ENCODE measurements at regions not wholly inside any gene's neighbourhood (a gene's known extent, or its start where the extent isn't known, plus 50 kb on each side); places are given as distances from the start of the nearest gene placed in this dataset.

DNA sequence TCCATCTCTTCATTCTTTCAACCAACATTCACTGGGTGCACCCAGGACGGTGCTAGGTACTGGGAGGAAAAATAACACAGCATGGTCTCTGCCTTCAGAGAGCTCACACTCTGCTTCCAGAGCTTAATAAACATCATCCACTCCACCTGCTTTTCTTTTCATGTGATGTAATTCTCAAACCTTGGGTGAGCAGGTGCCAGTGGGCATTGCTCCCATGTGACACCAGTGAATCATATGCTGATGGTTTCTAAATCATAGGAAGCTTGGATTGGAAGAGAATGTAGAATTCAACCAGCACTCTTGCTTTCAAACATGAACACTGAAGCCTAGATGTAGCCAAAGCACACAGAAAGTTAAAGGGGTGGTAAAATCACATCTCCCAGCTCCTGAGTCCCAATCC lies 189.8 kb downstream of the FOXA2 start:
- H3K9me3 ChIP-seq = no peaks in the 10 kb centered on the region
- TF ChIP-seq, protein P1, sequence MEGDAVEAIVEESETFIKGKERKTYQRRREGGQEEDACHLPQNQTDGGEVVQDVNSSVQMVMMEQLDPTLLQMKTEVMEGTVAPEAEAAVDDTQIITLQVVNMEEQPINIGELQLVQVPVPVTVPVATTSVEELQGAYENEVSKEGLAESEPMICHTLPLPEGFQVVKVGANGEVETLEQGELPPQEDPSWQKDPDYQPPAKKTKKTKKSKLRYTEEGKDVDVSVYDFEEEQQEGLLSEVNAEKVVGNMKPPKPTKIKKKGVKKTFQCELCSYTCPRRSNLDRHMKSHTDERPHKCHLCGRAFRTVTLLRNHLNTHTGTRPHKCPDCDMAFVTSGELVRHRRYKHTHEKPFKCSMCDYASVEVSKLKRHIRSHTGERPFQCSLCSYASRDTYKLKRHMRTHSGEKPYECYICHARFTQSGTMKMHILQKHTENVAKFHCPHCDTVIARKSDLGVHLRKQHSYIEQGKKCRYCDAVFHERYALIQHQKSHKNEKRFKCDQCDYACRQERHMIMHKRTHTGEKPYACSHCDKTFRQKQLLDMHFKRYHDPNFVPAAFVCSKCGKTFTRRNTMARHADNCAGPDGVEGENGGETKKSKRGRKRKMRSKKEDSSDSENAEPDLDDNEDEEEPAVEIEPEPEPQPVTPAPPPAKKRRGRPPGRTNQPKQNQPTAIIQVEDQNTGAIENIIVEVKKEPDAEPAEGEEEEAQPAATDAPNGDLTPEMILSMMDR (IDR thresholded peaks at IDR 0.05) = no peak

DNA sequence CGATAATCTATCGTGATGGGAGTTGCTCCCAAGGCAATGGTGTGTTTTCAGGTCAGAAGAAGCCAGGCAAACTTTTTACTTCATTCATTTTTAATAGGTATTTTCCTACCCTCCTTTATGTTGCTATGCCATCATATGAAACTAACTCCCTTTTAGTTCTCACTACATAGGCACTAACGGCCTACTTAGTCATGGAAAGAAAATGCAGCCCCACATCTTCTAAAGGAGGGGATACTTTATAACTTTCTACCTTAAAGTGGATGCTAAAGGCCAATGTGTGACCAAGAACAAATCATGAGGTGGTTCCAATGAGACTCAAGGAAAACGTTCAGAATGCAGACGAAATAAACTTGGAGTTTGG lies 193.8 kb downstream of the FOXA2 start:
- DNase-seq = no peak
- no peaks in the 10 kb centered on the region for H3K36me3 ChIP-seq
- no peaks in the 10 kb centered on the region for H3K9me3 ChIP-seq
- intact Hi-C loops (cut with DNase I; ENCODE audit: low total_unique reads) = no loop called here
- H3K4me3 ChIP-seq = no peak overlapping the region
- H3K4me1 ChIP-seq = no peaks in the 10 kb centered on the region
- H3K27me3 ChIP-seq = peaks cover 0 to 8% of the 10 kb centered on the region in 2 donors
- TF ChIP-seq, protein P1 (IDR thresholded peaks at IDR 0.05) = no peak
- no peak overlapping the region for H3K27ac ChIP-seq

More for the DNA sequence above, 189.8 kb downstream of the FOXA2 start:
- H3K4me3 ChIP-seq = no peak overlapping the region
- no peaks in the 10 kb centered on the region for H3K4me1 ChIP-seq
- peaks cover 0 to 6% of the 10 kb centered on the region in 2 donors for H3K27me3 ChIP-seq
- DNase-seq = no peak
- H3K27ac ChIP-seq = no peak overlapping the region
- no peaks in the 10 kb centered on the region for H3K36me3 ChIP-seq
- intact Hi-C loops (cut with DNase I; ENCODE audit: low total_unique reads) = no loop called here

DNA sequence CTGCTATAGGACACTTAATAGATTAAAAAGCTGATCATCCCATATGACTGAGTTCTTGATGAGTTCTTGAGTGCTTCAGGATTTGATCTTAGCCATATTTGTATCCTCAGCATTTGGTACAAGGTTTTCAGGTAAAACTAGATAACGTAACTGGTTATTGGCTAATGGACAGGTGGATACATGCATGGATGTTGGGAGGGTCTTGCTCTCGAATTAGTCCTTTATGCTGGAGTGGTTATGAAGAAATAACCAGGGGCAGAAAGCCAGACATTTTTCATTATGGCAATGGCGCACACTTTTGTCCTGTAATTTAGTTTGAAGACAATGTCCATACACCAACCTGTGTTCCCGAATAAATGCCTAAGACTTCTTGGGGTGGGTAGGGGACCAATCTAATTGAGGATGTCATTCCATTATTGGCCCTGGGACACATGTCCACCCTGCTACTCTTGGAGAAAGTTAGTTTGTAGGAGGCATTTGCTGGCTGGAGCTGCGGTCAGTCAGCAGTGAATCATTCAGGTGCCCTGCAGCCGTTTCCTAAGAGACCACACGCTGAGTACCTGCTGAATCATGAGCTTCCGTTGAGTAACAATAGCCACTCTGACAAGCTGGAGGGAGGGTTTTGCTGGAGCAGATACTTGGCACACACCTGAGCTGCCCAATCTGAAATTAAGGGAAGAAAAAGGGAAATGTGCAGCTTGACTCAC lies 194.4 kb downstream of the FOXA2 start:
- Histone ChIP-seq H3K27me3 (peaks cover 0 to 8% of the 10 kb centered on the region in 2 donors), H3K36me3 (no peaks in the 10 kb centered on the region), H3K9me3 (no peaks in the 10 kb centered on the region), H3K4me3 (no peak overlapping the region), H3K27ac (no peak overlapping the region), H3K4me1 (no peaks in the 10 kb centered on the region)
- intact Hi-C loops (cut with DNase I; ENCODE audit: low total_unique reads) = no loop called here
- DNase-seq = no peak
- TF ChIP-seq, protein P1 (IDR thresholded peaks at IDR 0.05) = no peak

DNA sequence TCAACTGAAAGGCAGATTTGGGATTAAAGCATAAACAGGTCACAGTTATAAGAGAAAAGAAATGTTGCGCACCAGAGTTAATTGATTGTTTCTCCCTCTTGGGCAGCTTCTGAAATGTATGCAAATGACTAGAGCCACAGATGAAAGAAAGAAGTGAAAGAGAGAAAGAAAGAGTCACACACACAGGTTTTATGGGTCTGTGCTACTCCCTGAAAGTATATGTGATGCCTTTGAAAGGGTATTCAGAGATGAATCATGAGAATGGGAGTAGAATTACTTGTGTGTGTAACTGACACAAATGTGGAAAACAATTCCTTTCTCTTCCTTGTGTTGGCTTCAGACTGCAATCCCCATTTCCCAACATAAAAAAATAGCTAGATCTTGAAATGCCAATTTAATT lies 196.9 kb downstream of the FOXA2 start:
- H3K36me3 ChIP-seq = no peaks in the 10 kb centered on the region
- no peak overlapping the region for H3K27ac ChIP-seq
- intact Hi-C loops (cut with DNase I; ENCODE audit: low total_unique reads) = no loop called here
- DNase-seq = no peak
- no peak overlapping the region for H3K4me3 ChIP-seq
- H3K4me1 ChIP-seq = no peaks in the 10 kb centered on the region
- no peaks in the 10 kb centered on the region for H3K9me3 ChIP-seq
- TF ChIP-seq, protein P1 (IDR thresholded peaks at IDR 0.05) = no peak
- peaks cover 0 to 2% of the 10 kb centered on the region in 2 donors for H3K27me3 ChIP-seq

DNA sequence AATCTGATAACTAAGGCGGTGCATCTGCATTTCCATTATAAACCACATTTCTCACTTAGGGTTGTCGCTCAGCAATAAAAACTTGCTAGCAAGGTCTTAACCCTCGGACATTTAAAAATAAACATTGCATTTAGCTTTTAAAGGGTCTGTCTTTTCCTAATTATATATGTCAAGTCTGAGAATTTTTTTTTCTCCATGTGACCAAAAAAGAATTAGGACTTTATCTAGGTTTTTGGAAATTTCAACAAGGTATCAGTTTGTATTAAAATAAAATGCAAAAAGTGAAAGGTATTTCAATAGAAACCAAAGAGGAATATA lies 198.1 kb downstream of the FOXA2 start:
- no peaks in the 10 kb centered on the region for H3K9me3 ChIP-seq

More for the DNA sequence above, 198.1 kb downstream of the FOXA2 start:
- intact Hi-C loops (cut with DNase I; ENCODE audit: low total_unique reads) = no loop called here
- Histone ChIP-seq H3K27me3 (peaks cover 0 to 2% of the 10 kb centered on the region in 2 donors), H3K4me1 (no peaks in the 10 kb centered on the region), H3K4me3 (no peak overlapping the region), H3K27ac (no peak overlapping the region), H3K36me3 (no peaks in the 10 kb centered on the region)
- TF ChIP-seq, protein P1 (IDR thresholded peaks at IDR 0.05) = no peak
- no peak for DNase-seq
